Memory B cell (primary cell): ENCODE measurements at regions not wholly inside any gene's neighbourhood (a gene's known extent, or its start where the extent isn't known, plus 50 kb on each side); places are given as distances from the start of the nearest gene placed in this dataset.

Source experiments
- ATAC-seq: fragments of 150-1000 bp; cut with Tn5 transposase; 2 replicates; pipeline ENCODE4 v1.10.0; 2021; ENCODE audit warnings: low read depth, mild to moderate bottlenecking, moderate library complexity
- DNase-seq, 2 donors: peaks; one replicate each; pipeline ENCODE4 v3.0.0; 2022; ENCODE audit warnings: low spot score in 2 of 2
- H3K27ac Mint-ChIP-seq: one replicate; pipeline ENCODE4 v1.8.0; 2022; ENCODE audit warnings: mild to moderate bottlenecking, moderate library complexity, mixed read lengths
- H3K27me3 Mint-ChIP-seq: one replicate; pipeline ENCODE4 v1.8.0; 2022; ENCODE audit warnings: mixed read lengths
- H3K36me3 Mint-ChIP-seq: one replicate; pipeline ENCODE4 v1.8.0; 2022; ENCODE audit warnings: mild to moderate bottlenecking, mixed read lengths
- H3K4me1 Mint-ChIP-seq: one replicate; pipeline ENCODE4 v1.8.0; 2022; ENCODE audit warnings: mixed read lengths
- H3K4me3 Mint-ChIP-seq: one replicate; pipeline ENCODE4 v1.8.0; 2022; ENCODE audit warnings: mild to moderate bottlenecking, moderate library complexity, mixed read lengths
- H3K9me3 Mint-ChIP-seq: one replicate; pipeline ENCODE4 v1.8.0; 2022; ENCODE audit warnings: mixed read lengths

- no peaks in the 10 kb centered on the region for H3K27me3 Mint-ChIP-seq
- H3K4me3 Mint-ChIP-seq = no peak overlapping the region
- H3K9me3 Mint-ChIP-seq = peaks cover 5% of the 10 kb centered on the region
These were observed 53.8 kb upstream of the PSME4 start for GRCh38 chr2:54024576-54024975.

DNA sequence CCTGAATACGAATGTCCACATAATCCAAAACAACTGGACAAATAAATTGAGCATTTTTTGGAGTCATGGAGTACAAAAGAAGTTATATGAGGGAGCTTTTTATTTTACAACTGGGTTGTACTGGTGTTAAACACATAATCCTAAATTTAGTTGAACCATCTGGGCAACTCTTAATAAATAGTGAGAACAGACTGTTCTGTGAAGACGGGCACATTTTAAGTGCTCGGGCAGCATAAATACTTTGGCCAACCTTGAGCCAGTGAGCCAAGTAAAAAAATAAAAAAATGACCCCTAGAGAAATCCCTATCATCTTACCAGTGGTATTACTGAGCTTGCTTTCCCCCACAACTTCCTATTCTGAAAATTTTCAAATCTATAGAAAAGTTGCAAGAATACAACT, 50.9 kb upstream of the PSME4 start:
- Mint-ChIP-seq H3K36me3 (peaks cover 31% of the 10 kb centered on the region), H3K27ac (no peak overlapping the region), H3K27me3 (no peaks in the 10 kb centered on the region), H3K4me1 (no peaks in the 10 kb centered on the region), H3K4me3 (no peak overlapping the region), H3K9me3 (peaks cover 5% of the 10 kb centered on the region)
- ATAC-seq = no peak
- no peak for DNase-seq

More at GRCh38 chr2:54024576-54024975, 53.8 kb upstream of the PSME4 start:
- ATAC-seq = no peak
- no peak overlapping the region for H3K27ac Mint-ChIP-seq
- DNase-seq = no peak
- H3K4me1 Mint-ChIP-seq = peaks cover 5% of the 10 kb centered on the region
- H3K36me3 Mint-ChIP-seq = peaks cover 28% of the 10 kb centered on the region

DNA sequence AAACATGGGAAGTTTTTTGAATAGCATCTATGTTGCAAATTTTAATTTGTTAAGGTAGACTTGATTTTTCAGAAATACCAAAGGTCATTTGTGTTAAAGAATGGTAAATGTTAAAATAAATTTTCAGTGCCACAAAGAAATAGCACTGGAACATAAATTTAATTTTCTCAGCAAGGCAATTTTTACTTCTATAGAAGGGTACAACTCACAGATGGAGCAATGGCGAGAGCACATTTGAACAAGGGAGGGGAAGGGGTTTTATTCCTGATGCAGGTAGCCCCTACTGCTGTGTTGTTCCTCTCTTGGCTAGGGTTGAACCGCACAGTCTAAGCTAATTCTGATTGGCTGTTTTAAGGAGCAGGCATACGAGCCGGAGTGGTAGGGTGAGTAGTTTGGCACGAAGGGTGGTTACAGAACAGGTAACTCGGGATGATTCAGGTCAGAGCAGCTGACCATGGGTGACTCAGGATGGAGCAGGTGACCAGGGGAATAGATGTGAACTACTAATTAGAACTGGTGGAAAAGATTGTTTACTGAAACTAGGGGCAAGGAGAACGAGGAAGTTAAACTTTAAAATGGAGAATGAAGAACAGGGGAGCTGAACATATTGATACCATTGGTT, 50.1 kb upstream of the PSME4 start:
- H3K4me1 Mint-ChIP-seq = peaks cover 2% of the 10 kb centered on the region
- DNase-seq = no peak
- H3K4me3 Mint-ChIP-seq = no peak overlapping the region
- H3K27ac Mint-ChIP-seq = no peak overlapping the region
- no peak for ATAC-seq
- peaks cover 31% of the 10 kb centered on the region for H3K36me3 Mint-ChIP-seq
- H3K9me3 Mint-ChIP-seq = peaks cover 5% of the 10 kb centered on the region
- H3K27me3 Mint-ChIP-seq = no peaks in the 10 kb centered on the region
